Activated CD4-positive, alpha-beta T cell treated with anti-CD3 and anti-CD28 coated beads for 4 hours (primary cell): ENCODE measurements at regions not wholly inside any gene's neighbourhood (a gene's known extent, or its start where the extent isn't known, plus 50 kb on each side); places are given as distances from the start of the nearest gene placed in this dataset.
"Not testable (repeated sequence)": the region's sequence is repeated elsewhere in the genome, so short reads cannot be mapped to it uniquely, and the experiment has no call there.

Experiments
- DNase-seq, 2 donors: peaks; one replicate each; pipeline ENCODE4 v3.0.0-alpha.2; 2020

DNA sequence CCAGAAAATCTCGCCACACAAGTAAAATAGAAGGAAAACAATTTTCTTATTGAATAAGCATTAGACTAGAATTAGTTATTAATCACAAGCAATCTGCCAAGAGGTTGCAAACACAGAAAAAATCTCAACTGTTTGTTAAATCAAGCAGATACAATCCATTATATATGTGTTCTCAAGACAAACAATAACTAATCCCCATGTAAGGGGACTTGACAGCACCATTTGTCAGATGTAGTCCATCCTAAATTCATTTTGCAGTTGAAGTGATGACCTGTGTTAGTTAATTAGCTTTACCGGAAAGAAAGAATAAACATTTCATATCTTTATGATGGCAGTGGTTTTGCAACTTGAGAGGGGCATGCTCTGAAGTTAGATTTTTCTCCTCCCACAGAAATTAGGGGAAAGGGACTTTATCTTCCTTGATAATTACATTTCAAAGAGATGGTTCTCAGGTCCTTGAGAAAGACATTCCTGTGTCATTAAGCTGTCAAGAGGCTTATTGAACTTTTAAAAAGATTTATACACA is 1588.0 kb downstream of the GRIK2 start:
- no peak for DNase-seq

DNA sequence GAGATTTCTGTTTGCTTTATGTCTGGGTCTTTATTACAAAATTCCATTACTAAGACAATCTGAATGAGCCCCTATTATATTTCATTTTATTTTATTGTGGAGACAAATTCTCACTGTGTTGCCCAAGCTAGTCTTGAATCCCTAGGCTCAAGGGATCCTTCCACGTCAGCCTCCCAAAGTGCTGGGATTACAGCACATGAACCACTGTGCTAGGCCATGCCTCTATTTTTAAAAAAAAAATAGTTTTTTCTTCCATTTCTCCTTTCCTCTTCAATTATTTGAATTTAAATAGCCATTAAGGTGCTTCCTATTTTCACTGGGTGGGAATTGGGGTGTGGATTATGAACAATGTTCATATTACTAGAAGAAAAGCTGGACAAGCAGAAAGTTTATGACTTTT is 1587.4 kb downstream of the GRIK2 start:
- no peak for DNase-seq

DNA sequence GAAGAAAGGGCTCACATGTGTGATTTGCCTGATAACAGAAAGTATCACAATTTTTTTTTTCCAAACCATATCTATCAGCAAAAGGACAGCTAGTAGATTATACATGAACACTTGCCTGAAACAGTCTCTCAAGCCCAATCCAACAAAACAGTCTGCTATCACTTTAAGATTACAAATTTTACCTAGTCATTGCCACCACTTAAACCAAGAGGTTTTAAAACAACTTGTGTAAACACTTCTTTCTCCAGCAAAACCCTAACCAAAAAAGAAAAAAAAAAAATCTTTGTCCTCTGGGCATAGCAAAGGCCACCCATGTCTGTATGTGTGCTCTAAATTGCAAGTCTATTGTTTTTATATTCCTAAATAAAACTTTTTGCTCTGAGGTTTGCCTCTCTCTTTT is 1568.4 kb downstream of the GRIK2 start:
- no peak for DNase-seq

DNA sequence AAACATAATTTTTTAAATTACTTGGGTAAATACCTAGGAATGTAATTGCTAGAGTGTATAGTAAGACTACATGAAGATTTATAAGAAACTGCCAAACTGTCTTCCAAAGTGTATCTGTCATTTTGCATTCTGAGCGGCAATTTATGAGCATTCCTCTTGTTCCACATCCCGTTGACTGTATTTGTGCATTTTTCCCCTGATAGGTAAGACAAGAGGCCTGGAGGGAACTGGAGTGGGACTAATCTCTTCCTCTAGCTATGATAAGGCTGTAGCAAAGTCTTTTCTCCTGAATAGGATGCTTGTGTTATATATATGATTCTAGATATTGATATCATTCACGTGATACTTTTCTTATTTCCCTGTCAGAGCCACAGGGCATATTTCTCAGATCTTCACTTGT is 1557.5 kb downstream of the GRIK2 start:
- no peak for DNase-seq

DNA sequence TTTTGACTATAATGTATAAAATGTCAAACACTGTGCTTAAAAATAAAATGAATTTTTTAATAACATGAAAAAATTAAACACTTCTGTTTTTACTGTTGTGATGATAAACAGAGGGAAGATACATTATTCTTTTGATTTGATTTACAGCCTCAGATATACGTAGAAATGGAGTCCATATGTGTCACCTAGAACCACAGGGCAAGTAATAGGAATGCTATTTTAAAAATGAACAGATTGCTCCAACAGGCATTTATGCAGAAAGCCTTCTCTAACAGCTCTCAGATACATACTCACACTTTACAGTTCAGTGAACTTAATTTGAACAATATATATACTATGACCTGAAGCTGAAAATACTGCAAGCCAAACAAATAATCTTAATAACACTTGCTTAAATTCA is 1551.0 kb downstream of the GRIK2 start:
- DNase-seq: no peak

DNA sequence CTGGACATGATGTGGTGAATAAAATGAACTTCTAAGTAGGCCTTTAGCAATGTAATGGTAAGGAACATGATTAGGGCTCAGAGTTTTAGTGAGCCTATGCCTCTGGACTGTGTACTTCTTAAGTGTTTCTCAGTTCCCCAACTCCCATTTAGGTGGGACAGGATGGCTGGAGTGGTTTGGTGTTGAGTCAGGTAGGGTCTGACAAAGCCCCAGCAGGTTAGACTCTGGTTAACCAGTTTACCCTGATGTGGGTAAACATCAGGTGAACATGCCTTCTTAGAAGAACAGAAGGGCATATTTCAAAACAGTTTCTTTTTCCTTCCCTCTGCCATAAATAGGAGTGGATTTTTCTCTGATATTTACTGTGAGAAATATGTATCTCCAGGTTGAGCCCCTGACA is 1548.7 kb downstream of the GRIK2 start:
- DNase-seq: no peak

DNA sequence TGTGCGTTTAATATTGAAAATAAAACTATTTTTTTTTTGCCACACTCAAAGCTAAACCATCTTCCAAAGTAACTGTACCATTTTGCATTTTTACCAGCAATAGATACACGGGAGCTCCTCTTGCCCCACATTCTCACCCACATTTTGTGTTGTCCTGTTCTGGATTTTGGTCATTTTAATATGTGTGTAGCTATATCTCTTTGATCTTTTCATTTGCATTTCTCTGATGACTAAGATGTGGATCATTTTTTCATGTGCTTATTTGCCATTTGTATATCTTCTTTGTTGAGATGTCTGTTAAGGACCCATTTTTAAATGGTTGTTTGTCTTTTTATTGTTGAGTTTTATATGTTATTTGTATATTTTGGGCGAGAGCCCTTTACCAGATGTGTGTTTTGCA is 1543.5 kb downstream of the GRIK2 start:
- no peak for DNase-seq

DNA sequence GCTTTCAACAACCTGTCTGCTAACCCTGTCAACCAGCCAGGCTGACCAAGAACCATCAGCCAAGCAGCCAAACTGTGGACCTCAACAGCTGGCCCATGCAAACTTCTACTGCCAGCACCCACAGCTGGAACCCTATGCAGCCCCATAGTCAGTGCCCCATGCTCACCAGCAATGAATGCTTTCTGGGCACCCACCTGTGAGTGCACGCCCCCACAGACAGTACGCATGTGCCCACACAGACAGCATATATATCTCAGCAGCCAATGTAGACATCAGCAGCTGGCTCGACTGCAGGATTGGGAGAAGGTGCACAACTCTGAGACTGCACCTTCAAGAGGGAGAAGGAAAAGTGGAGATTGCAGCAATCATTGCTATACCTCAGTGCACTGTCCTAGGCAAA is 1534.6 kb downstream of the GRIK2 start:
- no peak for DNase-seq

DNA sequence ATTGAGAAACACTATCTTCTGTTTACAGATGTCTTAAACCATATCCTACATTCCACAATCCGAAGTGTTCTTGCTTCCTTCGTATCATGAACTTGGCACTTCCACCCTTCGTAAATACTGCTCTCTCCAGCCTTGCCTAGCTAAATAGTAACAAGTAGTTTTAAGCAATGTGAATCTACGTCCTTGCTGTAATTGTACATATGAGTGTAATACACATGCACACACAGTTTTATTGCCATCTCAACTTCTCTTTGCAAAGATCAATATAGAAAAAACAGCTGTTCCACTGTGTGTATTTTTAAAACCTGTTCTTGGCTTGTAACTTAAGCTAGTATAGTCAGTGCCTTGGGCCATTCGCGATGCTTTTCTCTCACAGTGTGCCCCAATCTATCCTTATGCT is 1524.7 kb downstream of the GRIK2 start:
- DNase-seq: no peak

DNA sequence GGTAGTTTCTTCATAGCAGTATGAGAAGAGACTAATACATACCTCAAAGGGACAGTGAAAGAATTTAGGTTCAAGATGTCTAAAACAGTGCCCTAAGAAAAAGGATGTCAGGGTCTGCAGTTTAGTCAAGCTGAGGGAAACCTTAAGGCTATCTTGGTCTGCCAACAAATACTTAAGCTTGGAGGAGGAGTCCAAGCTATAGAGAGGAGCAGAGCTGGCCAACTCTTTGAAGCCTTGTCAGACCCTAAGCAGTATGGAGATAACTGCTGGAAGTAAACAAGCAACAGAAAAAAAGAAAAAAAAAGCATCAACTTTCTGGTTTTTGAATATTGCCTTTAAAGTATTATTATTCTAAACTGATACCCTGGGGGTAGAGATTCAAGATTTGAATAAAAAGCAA is 1518.1 kb downstream of the GRIK2 start:
- no peak for DNase-seq

DNA sequence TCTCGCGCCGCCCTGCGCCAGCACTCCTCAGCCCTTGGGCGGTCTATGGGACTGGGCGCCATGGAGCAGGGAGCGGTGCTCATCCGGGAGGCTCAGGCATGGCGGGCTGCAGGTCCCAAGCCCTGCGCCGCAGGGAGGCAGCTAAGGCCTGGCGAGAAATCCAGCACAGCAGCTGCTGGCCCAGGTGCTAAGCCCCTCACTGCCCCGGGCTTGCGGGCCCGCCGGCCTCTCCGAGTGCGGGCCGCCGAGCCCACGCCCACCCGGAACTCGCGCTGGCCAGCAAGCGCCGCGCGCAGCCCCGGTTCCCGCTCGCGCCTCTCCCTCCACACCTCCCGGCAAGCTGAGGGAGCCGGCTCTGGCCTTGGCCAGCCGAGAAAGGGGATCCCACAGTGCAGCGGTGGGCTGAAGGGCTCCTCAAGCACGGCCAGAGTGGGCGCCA is 1517.2 kb downstream of the GRIK2 start:
- DNase-seq: not testable (repeated sequence)

DNA sequence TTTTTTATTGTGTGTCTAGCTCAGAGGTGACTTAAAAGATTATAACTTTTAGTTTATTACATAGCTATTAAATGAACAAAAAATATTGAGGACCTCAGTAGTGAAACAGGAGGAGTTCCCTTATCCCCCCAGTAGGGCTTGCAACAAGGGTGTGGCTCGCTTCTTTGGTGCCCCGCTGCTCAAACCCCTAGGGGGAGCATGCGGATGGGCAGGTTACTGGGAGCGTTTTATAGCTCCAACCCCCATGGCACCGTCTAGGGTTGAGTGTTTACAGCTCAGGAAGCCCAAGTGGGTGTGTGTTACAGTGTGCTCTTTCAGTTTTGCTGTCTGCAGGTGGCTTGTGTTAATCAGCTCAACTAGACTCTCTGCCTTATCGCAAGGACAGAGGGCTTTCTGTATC is 1513.7 kb downstream of the GRIK2 start:
- DNase-seq: no peak

DNA sequence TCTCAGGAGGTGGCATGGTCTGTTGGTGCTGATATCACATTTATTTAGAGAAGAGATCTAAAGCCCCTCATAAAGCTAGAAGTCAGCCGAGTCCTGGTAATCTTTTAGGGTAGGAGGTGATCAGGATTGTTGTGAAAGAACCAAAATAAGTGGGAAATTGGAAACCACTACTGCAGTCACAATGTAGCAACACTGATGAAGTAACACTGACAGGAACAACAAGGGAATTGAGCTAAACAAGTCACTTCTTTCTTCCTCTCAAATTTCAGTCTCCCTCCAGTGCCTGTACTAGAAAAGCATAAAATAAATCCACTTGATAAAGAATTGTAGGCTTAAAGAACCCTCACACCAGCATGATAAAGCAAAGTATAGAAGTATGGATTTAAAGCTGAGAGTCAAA is 1509.0 kb downstream of the GRIK2 start:
- no peak for DNase-seq

DNA sequence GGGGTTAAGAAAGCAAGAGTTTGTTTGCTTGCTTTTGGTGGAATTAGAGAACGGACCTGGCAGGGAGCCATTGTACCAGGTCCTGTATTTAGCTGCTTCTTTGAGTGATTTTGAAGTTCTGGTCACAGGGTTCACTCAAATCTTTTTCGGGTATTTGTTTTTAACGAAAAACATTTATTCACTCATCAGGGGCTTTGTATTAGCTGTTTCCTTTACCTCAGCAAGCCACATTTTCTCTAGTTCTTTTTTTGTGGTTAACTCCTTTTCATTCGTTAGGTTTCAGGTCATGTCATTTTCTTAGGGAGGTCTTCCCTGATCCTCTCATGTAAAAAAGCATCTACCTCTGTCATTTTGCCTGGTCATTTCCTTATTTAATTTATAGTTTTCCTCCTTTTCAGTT is 1502.2 kb downstream of the GRIK2 start:
- DNase-seq: no peak

DNA sequence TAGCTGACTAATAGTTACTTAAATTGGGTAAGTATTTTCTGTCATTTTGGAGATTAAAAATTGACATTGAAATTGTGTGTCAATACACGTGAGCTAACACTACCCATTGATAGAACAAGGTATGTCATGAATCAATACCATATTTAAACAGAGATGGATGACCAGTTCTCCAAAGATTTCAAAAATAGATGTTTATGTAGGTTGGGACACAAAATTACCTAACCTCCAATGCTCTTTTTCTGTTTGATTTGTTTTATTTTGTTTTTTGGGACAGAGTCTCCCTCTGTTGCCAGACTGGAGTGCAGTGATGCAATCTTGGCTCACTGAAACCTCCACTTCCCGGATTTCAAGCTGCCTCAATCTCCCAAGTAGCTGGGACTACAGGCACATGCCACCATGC is 1491.7 kb downstream of the GRIK2 start:
- DNase-seq: no peak

DNA sequence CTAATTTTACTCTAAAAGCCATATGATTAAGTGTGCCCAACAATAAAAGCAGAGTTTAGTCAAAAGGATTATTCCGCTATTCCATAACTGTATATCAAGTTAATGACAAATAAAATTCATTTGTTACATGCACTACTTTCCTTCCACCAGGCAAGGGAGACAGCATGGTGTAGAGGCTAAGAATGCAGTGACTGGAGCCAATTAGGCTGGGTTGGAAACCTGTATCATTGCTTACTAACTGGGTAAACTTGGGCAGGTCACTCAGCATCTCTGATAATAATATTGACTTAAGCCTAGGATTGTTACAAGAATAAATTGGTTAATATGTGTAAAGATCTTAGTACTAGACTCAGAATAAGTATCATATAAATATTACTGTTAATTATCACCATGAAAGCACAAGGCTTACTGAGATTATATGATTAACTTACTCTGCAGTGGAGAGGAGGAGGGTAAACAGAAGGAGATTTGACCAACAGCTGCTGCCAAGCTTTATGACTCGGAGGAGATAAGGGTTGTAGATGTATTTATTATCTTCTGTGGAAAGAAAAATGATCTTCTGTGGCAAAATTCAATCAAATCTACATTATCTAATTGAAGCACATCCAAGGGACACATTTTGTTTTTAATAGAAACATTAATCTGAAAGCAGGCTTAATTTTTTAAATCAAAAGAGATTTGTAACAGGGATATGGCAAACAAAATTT is 1459.9 kb downstream of the GRIK2 start:
- DNase-seq: no peak

DNA sequence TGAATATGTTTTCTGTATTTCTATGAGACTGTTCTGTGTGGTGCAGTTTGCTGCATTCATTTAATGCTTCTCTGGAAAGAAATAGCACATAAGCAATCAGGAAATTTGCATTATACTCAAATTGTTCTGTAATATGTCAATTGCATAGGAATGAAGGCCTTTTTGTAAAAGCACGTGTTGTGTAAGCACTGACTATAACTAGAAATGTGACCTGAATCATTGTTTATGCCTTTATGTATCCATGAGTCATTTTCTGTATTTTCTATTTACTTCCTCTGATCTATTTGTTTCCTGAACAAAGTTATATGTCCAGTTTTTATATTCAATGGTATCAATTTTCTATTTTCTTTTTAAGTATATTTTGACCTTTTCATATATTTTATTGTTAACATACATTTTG is 1455.3 kb downstream of the GRIK2 start:
- DNase-seq: no peak

DNA sequence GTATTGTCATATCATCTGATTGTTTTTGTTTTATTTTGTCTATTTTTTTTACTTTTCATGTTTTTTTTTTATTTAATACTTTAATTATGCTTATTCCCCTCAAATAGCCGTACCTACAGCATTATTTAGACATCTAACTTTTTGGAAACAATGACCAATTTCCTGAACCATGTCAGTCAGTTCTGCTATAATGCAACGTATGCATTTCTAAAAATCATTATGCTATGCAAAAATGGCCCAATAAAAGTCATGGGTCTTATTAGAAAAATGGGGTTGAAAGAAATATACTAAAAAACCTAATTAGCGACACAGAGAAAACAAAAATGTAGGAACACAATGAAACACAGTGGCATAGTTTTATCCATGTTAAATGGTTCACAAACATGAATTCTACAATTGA is 1454.7 kb downstream of the GRIK2 start:
- no peak for DNase-seq

DNA sequence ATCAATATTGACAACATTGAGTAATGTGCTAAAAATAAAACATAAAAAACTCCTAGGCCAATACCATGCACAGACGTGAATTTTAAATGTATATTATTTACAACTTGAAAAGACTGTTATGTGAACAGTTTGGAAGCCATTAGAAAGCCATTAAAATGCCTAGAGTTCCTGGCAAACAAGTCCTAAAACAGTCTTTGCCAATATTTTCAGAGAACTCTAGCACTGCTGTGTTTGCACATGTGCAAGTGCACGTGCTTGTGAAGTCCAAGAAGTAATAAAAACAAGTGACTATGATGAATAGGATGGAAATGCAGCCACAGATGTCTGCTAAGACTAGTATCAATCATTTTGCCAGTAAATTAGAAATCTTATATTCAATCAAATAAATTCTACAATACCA is 1447.6 kb downstream of the GRIK2 start:
- DNase-seq: no peak

DNA sequence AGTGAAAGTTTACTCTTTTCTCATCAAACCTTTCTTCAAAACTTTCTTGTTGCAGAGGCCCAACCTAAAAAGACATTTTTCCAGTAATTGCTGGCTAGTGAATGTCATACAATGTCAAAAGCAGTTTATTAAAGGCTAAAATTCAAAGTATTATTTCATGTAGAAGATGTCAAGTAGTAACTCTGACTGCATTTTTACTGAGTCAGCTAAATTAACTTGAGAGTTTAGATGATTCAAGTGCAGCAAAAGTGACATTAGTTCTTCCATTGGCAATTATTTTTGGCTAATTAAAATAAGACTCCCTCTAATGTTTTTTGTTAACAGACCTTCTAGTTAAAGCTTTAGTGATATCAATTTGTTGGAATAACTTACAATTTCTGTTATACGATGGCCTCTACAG is 1438.5 kb downstream of the GRIK2 start:
- no peak for DNase-seq

DNA sequence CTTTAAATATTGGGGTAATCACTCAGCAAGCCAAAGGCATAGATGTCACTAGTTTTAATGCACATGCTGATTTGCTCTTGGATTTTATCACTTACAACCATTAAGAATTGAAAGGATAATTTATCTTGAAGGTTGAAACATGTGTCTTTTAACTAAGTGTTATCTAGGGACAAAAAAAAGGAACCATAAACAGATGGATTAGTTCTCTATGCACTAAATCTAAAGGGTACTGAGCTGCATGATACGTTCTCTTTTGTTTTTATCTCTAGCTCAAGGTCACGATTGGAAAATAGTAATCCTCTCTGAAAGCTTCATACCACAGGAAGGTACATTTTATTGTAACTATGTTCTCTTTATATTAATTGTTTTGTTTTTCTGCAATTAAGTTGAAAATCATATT is 1426.6 kb downstream of the GRIK2 start:
- DNase-seq: no peak

DNA sequence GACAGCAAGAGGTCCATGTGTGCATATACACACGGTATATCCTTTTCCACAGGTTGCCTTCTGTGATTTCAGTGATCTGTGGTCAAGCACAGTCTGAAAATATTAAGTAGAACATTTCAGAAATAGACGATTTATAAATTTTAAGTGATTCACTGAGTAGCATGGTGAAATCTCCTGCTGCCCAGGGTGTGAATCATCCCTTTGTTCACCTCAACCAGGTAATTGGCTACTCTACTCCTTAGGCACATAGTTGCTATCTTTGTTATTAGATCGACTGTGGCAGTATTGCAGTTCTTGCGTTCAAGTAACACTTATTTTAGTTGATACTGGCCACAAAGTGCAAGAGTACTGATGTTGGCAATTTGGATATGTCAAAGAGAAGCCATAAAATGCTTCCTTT is 1421.7 kb downstream of the GRIK2 start:
- no peak for DNase-seq

DNA sequence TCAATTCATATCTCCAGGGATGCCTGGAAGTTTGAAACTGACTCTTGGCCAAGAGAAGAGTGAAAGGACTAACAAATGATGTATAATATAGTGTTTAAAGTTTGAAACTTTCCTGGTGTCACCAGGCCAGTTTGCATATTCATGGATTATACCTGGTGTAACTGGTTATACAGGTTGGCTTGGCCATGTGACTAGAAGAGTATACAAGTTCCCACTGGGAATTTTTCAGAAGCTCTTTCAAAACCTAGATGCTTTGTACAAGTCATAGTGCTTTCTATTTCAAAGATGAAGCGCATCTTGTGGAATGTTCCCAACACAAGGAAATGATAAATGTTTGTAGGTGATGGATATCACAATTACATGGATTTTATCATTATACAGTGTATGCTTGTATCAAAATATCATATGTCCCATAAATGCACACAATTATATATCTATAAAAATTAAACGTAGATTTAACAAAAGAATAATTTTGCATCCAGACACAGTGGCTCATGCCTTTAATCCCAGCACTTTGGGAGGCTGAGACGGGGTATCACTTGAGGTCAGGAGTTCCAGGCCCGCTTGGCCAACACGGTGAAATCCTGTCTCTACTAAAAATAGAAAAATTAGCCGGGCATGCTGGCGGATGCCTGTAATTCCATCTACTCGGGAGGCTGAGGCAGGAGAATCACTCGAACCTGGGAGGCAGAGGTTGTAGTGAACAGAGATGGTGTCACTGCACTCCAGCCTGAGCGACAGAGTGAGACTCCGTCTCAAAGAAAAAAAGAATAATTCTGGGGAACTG is 1420.2 kb downstream of the GRIK2 start:
- no peak for DNase-seq

DNA sequence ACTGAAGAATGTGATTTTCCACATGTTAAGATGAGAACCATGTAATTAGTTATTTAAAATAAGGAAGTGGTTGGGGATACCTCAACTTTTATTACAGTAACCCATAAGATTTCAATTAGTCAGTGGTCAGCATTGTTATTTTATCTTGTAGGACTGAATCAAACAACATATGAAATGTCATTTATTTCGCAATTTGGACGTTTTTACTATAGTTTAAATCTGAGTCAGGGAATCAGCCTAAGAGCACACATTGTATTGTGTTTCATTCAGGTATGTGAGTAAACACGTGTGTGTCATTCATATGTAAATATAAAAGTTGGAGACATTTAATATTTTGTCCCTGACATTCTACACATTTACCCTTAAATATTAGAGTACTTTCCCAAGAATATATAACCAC is 1418.7 kb downstream of the GRIK2 start:
- DNase-seq: no peak
